ENCODE measurements at regions not wholly inside any gene's neighbourhood (a gene's known extent, or its start where the extent isn't known, plus 50 kb on each side); places are given as distances from the start of the nearest gene placed in this dataset.

DNA sequence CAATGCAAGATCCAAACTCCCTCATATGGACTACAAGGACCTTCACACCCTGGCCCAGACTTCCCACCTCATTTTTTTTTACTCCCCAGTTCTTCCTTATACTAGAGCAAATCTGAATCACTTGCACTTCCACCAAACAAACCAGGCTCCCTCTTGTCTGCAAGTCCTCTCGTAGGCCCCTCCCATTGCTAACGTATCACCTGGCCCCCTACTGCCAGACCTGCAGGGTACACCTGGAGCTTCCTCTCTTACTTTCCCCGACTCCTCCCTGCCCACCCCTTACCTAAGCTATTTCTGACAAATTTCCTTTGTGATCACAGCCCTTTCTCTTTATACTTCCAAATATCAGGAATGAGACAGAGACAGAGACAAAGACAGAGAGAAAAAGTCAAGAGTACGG lies 463.9 kb downstream of the GALC start:
- Histone ChIP-seq H3K4me3 (replicated peaks in 1 of 3; ENCODE audit: insufficient read depth in 1 of 3, low read depth in 1 of 3, low read length in 3 of 3) (no peak overlapping the region), H4K20me1 (replicated peaks; ENCODE audit: control insufficient read depth, extremely low read depth, insufficient read depth, low read length) (no peaks in the 10 kb centered on the region), H3K27me3 (ENCODE audit: control insufficient read depth in 2 of 2, insufficient read depth in 2 of 2, low read length in 2 of 2) (no peaks in the 10 kb centered on the region), H3K36me3 (ENCODE audit: control insufficient read depth in 2 of 2, extremely low read depth in 1 of 2, insufficient read depth in 2 of 2, low read length in 2 of 2) (no peaks in the 10 kb centered on the region), H3K4me2 (ENCODE audit: insufficient read depth, low read length) (no peak overlapping the region), H3K9me3 (replicated peaks; ENCODE audit: control insufficient read depth, insufficient read depth, low read length) (peaks cover 2% of the 10 kb centered on the region), H2AFZ (ENCODE audit: low read depth, low read length) (no peak overlapping the region), H3K9ac (replicated peaks; ENCODE audit: extremely low read depth, insufficient read depth, low read length) (no peak overlapping the region), H3K27ac (ENCODE audit: insufficient read depth, low read depth, low read length) (no peak overlapping the region), H3K79me2 (ENCODE audit: control insufficient read depth, insufficient read depth, low read length) (no peaks in the 10 kb centered on the region), H3K4me1 (ENCODE audit: control insufficient read depth, extremely low read depth, insufficient read depth, low read length) (no peaks in the 10 kb centered on the region), H3K9me1 (replicated peaks; ENCODE audit: control insufficient read depth, extremely low read depth, insufficient read depth, low read length) (no peaks in the 10 kb centered on the region)
- DNase-seq (ENCODE audit: low read depth, low spot score) (no peak), FAIRE-seq (no peak)
- no peak for TF ChIP-seq MYC (IDR thresholded peaks at IDR 0.05; ENCODE audit: low read depth, low read length)
- TF ChIP-seq JUN (IDR thresholded peaks at IDR 0.05; ENCODE audit: borderline replicate concordance, insufficient read depth, insufficient read length, low read depth): no peak
- no peak for TF ChIP-seq EZH2 (IDR thresholded peaks at IDR 0.05; ENCODE audit: borderline replicate concordance, low read depth, low read length, severe bottlenecking)
- CTCF ChIA-PET: no interaction called here
- intact Hi-C loops (cut with micrococcal nuclease) (no loop called here), dilution Hi-C loops (cut with MboI; ENCODE audit: extremely low pct_ligation_motif_present, low sequenced_read_pairs) (no loop called here)
- BruUV-seq (replicated peaks): no TSS peak
- POLR2A ChIA-PET: no interaction called here

DNA sequence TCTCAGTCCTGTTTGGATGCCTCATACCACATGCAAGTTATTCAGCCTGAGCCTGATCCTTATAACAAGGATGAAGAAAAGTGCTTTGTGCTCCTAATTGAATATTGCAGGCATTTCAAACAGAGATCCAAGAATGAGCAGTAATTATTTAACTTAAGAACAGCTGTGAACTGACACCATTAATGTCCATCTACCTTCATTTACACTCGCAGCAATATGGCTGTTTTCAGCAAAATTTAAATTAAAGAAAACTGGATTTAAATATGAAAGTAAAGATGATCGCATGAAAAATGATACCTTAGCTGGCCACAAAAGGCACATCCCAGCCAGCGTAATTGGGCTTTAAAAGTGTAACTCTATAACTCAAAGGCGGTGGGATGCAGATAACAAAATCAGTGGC lies 466.3 kb downstream of the GALC start:
- no peaks in the 10 kb centered on the region for H3K27me3 ChIP-seq (ENCODE audit: control insufficient read depth in 2 of 2, insufficient read depth in 2 of 2, low read length in 2 of 2)
- no peak overlapping the region for H2AFZ ChIP-seq (ENCODE audit: low read depth, low read length)
- no peaks in the 10 kb centered on the region for H3K36me3 ChIP-seq (ENCODE audit: control insufficient read depth in 2 of 2, extremely low read depth in 1 of 2, insufficient read depth in 2 of 2, low read length in 2 of 2)
- CTCF ChIA-PET: no interaction called here
- BruUV-seq (replicated peaks): no TSS peak
- no peak overlapping the region for H3K9ac ChIP-seq (replicated peaks; ENCODE audit: extremely low read depth, insufficient read depth, low read length)
- POLR2A ChIA-PET: no interaction called here
- DNase-seq (ENCODE audit: low read depth, low spot score) (no peak), FAIRE-seq (no peak)
- H3K4me1 ChIP-seq (ENCODE audit: control insufficient read depth, extremely low read depth, insufficient read depth, low read length): no peaks in the 10 kb centered on the region
- H3K79me2 ChIP-seq (ENCODE audit: control insufficient read depth, insufficient read depth, low read length): no peaks in the 10 kb centered on the region
- no peak overlapping the region for H3K27ac ChIP-seq (ENCODE audit: insufficient read depth, low read depth, low read length)
- H3K4me2 ChIP-seq (ENCODE audit: insufficient read depth, low read length): no peak overlapping the region
- intact Hi-C loops (cut with micrococcal nuclease) (no loop called here), dilution Hi-C loops (cut with MboI; ENCODE audit: extremely low pct_ligation_motif_present, low sequenced_read_pairs) (no loop called here)
- H3K9me3 ChIP-seq (replicated peaks; ENCODE audit: control insufficient read depth, insufficient read depth, low read length): no peaks in the 10 kb centered on the region
- H3K9me1 ChIP-seq (replicated peaks; ENCODE audit: control insufficient read depth, extremely low read depth, insufficient read depth, low read length): no peaks in the 10 kb centered on the region
- H3K4me3 ChIP-seq (replicated peaks in 1 of 3; ENCODE audit: insufficient read depth in 1 of 3, low read depth in 1 of 3, low read length in 3 of 3): no peak overlapping the region
- no peaks in the 10 kb centered on the region for H4K20me1 ChIP-seq (replicated peaks; ENCODE audit: control insufficient read depth, extremely low read depth, insufficient read depth, low read length)
- TF ChIP-seq EZH2 (IDR thresholded peaks at IDR 0.05; ENCODE audit: borderline replicate concordance, low read depth, low read length, severe bottlenecking) (no peak), POLR2A (IDR thresholded peaks at IDR 0.05; ENCODE audit: low read depth, low read length) (no peak), POLR2AphosphoS5 (IDR thresholded peaks at IDR 0.05; ENCODE audit: insufficient read depth, low read depth, low read length) (no peak), GATA2 (IDR thresholded peaks at IDR 0.05; ENCODE audit: insufficient read depth, insufficient read length, low read depth, low read length) (no peak), JUN (IDR thresholded peaks at IDR 0.05; ENCODE audit: borderline replicate concordance, insufficient read depth, insufficient read length, low read depth) (no peak), MYC (IDR thresholded peaks at IDR 0.05; ENCODE audit: low read depth, low read length) (no peak), FOS (IDR thresholded peaks at IDR 0.05; ENCODE audit: borderline replicate concordance, insufficient read depth, low read length) (no peak)
- TF ChIP-seq, protein P1, sequence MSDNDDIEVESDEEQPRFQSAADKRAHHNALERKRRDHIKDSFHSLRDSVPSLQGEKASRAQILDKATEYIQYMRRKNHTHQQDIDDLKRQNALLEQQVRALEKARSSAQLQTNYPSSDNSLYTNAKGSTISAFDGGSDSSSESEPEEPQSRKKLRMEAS (IDR thresholded peaks at IDR 0.05; ENCODE audit: insufficient read depth, insufficient read length): no peak
- TF ChIP-seq, protein P2, sequence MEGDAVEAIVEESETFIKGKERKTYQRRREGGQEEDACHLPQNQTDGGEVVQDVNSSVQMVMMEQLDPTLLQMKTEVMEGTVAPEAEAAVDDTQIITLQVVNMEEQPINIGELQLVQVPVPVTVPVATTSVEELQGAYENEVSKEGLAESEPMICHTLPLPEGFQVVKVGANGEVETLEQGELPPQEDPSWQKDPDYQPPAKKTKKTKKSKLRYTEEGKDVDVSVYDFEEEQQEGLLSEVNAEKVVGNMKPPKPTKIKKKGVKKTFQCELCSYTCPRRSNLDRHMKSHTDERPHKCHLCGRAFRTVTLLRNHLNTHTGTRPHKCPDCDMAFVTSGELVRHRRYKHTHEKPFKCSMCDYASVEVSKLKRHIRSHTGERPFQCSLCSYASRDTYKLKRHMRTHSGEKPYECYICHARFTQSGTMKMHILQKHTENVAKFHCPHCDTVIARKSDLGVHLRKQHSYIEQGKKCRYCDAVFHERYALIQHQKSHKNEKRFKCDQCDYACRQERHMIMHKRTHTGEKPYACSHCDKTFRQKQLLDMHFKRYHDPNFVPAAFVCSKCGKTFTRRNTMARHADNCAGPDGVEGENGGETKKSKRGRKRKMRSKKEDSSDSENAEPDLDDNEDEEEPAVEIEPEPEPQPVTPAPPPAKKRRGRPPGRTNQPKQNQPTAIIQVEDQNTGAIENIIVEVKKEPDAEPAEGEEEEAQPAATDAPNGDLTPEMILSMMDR (IDR thresholded peaks at IDR 0.05; ENCODE audit: extremely low read depth in 1 of 2, insufficient read depth in 1 of 2, low read depth in 1 of 2, low read length in 2 of 2): no peak
